ENCODE measurements at regions not wholly inside any gene's neighbourhood (a gene's known extent, or its start where the extent isn't known, plus 50 kb on each side); places are given as distances from the start of the nearest gene placed in this dataset.

- no peak for TF ChIP-seq CTCF (IDR thresholded peaks at IDR 0.05)
- TF ChIP-seq POLR2AphosphoS5 (IDR thresholded peaks at IDR 0.05; ENCODE audit: insufficient read depth in 1 of 2, low read depth in 1 of 2) = no peak
These were observed 120.2 kb upstream of the HCCS start for GRCh38 chrX:10990976-10991375.
